ENCODE measurements at regions not wholly inside any gene's neighbourhood (a gene's known extent, or its start where the extent isn't known, plus 50 kb on each side); places are given as distances from the start of the nearest gene placed in this dataset.

- TF ChIP-seq CTCF (IDR thresholded peaks at IDR 0.05; ENCODE audit: poor library complexity) (no peak), EZH2 (IDR thresholded peaks at IDR 0.05; ENCODE audit: borderline replicate concordance) (no peak)
Observed at GRCh38 chr1:59116920-59117542, 179.9 kb upstream of the FGGY start.

Measured in hepatocyte (in vitro differentiated cells).